Posterior vena cava (tissue), 2 donors: ENCODE measurements at regions not wholly inside any gene's neighbourhood (a gene's known extent, or its start where the extent isn't known, plus 50 kb on each side); places are given as distances from the start of the nearest gene placed in this dataset.

ENCODE experiments used
- DNase-seq: peaks from one replicate; pipeline ENCODE4 v3.0.0-alpha.2; 2020; ENCODE audit warnings: low spot score
- intact Hi-C, 2 donors: fragments of 100-400 bp; cut with DNase I; formaldehyde crosslinking; loops; one replicate each; pipeline versions ENCODE4 v1.14.1 to v1.14.2; 2022 to 2023
- donor health status: DM: yes; HTN: yes; CAD: no.
- donor health status: DM: yes; HTN: yes; CAD: no.

- DNase-seq = no peak
- intact Hi-C loops = loop anchor here in 1 of 2 donors (5.0 kb wide), 1 partner anchor 466 kb away; no protein-coding TSS in a partner anchor
Observed at GRCh38 chr1:5570931-5571330, 421.3 kb downstream of the NPHP4 start.

GRCh38 chr1:5568321-5568720, 423.9 kb downstream of the NPHP4 start:
- intact Hi-C loops = no loop called here
- no peak for DNase-seq

GRCh38 chr1:5567839-5568238, 424.4 kb downstream of the NPHP4 start:
- intact Hi-C loops = no loop called here

GRCh38 chr1:5566924-5567323, 425.3 kb downstream of the NPHP4 start:
- intact Hi-C loops = no loop called here
- no peak for DNase-seq

More at GRCh38 chr1:5567839-5568238, 424.4 kb downstream of the NPHP4 start:
- no peak for DNase-seq

- intact Hi-C loops = no loop called here
- no peak for DNase-seq
Observed at GRCh38 chr1:5565281-5566125, 426.7 kb downstream of the NPHP4 start.

GRCh38 chr1:5564578-5565257, 427.5 kb downstream of the NPHP4 start:
- intact Hi-C loops = no loop called here
- DNase-seq = no peak

- intact Hi-C loops = no loop called here
- no peak for DNase-seq
Observed at GRCh38 chr1:5563861-5564577, 428.2 kb downstream of the NPHP4 start.

GRCh38 chr1:5562769-5563168, 429.5 kb downstream of the NPHP4 start:
- intact Hi-C loops = no loop called here

GRCh38 chr1:5562331-5562730, 429.9 kb downstream of the NPHP4 start:
- no peak for DNase-seq
- intact Hi-C loops = no loop called here

More at GRCh38 chr1:5562769-5563168, 429.5 kb downstream of the NPHP4 start:
- DNase-seq = no peak

- intact Hi-C loops = no loop called here
- DNase-seq = no peak
Observed at GRCh38 chr1:5559078-5559477, 433.1 kb downstream of the NPHP4 start.

- intact Hi-C loops = no loop called here
- DNase-seq = no peak
Observed at GRCh38 chr1:5555853-5556252, 436.4 kb downstream of the NPHP4 start.

- DNase-seq = no peak
- intact Hi-C loops = no loop called here
Observed at GRCh38 chr1:5554784-5555183, 437.4 kb downstream of the NPHP4 start.

- no peak for DNase-seq
Observed at GRCh38 chr1:5554111-5554510, 438.1 kb downstream of the NPHP4 start.

GRCh38 chr1:5552787-5553484, 439.3 kb downstream of the NPHP4 start:
- DNase-seq = no peak
- intact Hi-C loops = no loop called here

More at GRCh38 chr1:5554111-5554510, 438.1 kb downstream of the NPHP4 start:
- intact Hi-C loops = no loop called here

- intact Hi-C loops = no loop called here
Observed at GRCh38 chr1:5551274-5551975, 440.8 kb downstream of the NPHP4 start.

GRCh38 chr1:5548266-5548665, 444.0 kb downstream of the NPHP4 start:
- DNase-seq = no peak
- intact Hi-C loops = no loop called here

More at GRCh38 chr1:5551274-5551975, 440.8 kb downstream of the NPHP4 start:
- DNase-seq = no peak

- intact Hi-C loops = no loop called here
- DNase-seq = no peak
Observed at GRCh38 chr1:5543235-5543634, 449.0 kb downstream of the NPHP4 start.

GRCh38 chr1:5532811-5533210, 459.4 kb downstream of the NPHP4 start:
- DNase-seq = no peak
- intact Hi-C loops = no loop called here
